Fibroblast of lung (primary cell): ENCODE measurements at regions not wholly inside any gene's neighbourhood (a gene's known extent, or its start where the extent isn't known, plus 50 kb on each side); places are given as distances from the start of the nearest gene placed in this dataset.

ENCODE experiments used
- CTCF ChIP-seq, 2 donors: IDR thresholded peaks in 1 of 2; conservative IDR thresholded peaks in 1 of 2; 1 replicate in 1 of 2; 2 replicates in 1 of 2; pipeline ENCODE4 v1.5.1; 2011 to 2012; ENCODE audit warnings: low read length in 2 of 2, control low read depth in 1 of 2, inconsistent platforms in 1 of 2, low read depth in 1 of 2, mild to moderate bottlenecking in 1 of 2
- EZH2 ChIP-seq: IDR thresholded peaks from 2 replicates; pipeline ENCODE4 v1.5.1; 2012; ENCODE audit warnings: low read length, control low read depth, mild to moderate bottlenecking; ENCODE audit errors: missing control alignments

- TF ChIP-seq CTCF (conservative IDR thresholded peaks at IDR 0.05 in 1 of 2, IDR thresholded peaks at IDR 0.05 in 1 of 2; ENCODE audit: low read depth in 1 of 2, low read length in 2 of 2) (no peak), EZH2 (no peak)
Observed at GRCh38 chr2:65607662-65608305, 175.4 kb upstream of the SPRED2 start.
